Right lobe of liver (tissue), 4 donors: ENCODE measurements at regions not wholly inside any gene's neighbourhood (a gene's known extent, or its start where the extent isn't known, plus 50 kb on each side); places are given as distances from the start of the nearest gene placed in this dataset.

Experiments used
- CTCF ChIP-seq, 4 donors: fragments of 200-600 bp in 3 of 4; fragments of 450-650 bp in 1 of 4; IDR thresholded peaks; one replicate each; pipeline versions ENCODE4 v1.5.1 to v1.8.0; 2016 to 2022; ENCODE audit warnings: antibody characterized with exemption in 4 of 4, mild to moderate bottlenecking in 2 of 4
- POLR2A ChIP-seq: fragments of 450-650 bp; IDR thresholded peaks from one replicate; pipeline ENCODE4 v1.6.1; 2017; ENCODE audit warnings: antibody characterized with exemption, mild to moderate bottlenecking
- donor health status: DM: no; HTN: no; CAD: no.
- donor health status: DM: no; HTN: no; CAD: no.
- donor health status: DM: no; HTN: yes; CAD: no.

- no peak for TF ChIP-seq CTCF (IDR thresholded peaks at IDR 0.05)
- TF ChIP-seq POLR2A: no peak
Measured at GRCh38 chrX:146127617-146128016, 310.0 kb downstream of the SLITRK2 start.
